DND-41 (cell line): ENCODE measurements at regions not wholly inside any gene's neighbourhood (a gene's known extent, or its start where the extent isn't known, plus 50 kb on each side); places are given as distances from the start of the nearest gene placed in this dataset.

Experiments used
- ATAC-seq: fragments of 200-7000 bp; cut with Tn5 transposase; 3 replicates; pipeline ENCODE4 v1.9.1; 2021; ENCODE audit warnings: low read depth; ENCODE audit not compliant: insufficient read depth
- DNase-seq: peaks from one replicate; pipeline ENCODE4 v3.0.0-alpha.2; 2020
- H2AFZ ChIP-seq: 2 replicates; pipeline ENCODE4 v1.6.0; 2012; ENCODE audit warnings: low read depth, low read length
- H3K27ac ChIP-seq: 2 replicates; pipeline ENCODE4 v1.5.1; 2012; ENCODE audit warnings: low read length, inconsistent platforms
- H3K27me3 ChIP-seq: fragments of 200-600 bp; sonication (generic); 2 replicates; pipeline ENCODE4 v1.6.0; 2012; ENCODE audit warnings: low read length, mild to moderate bottlenecking, inconsistent platforms; ENCODE audit not compliant: insufficient read depth, poor library complexity
- H3K36me3 ChIP-seq: 2 replicates; pipeline ENCODE4 v1.5.1; 2012; ENCODE audit warnings: low read length, inconsistent platforms; ENCODE audit not compliant: insufficient read depth
- H3K4me1 ChIP-seq: 2 replicates; pipeline ENCODE4 v1.5.1; 2012; ENCODE audit warnings: mild to moderate bottlenecking, low read length; ENCODE audit not compliant: insufficient read depth
- H3K4me2 ChIP-seq: 2 replicates; pipeline ENCODE4 v1.6.0; 2012; ENCODE audit warnings: mild to moderate bottlenecking, moderate library complexity, low read length, inconsistent platforms; ENCODE audit not compliant: insufficient read depth
- H3K4me3 ChIP-seq, 2 experiments: fragments of 200-600 bp in 1 of 2; shearing (Covaris generic) in 1 of 2; 2 replicates each; pipeline ENCODE4 v1.5.1; 2012 to 2016; ENCODE audit warnings: inconsistent platforms in 2 of 2, low read length in 2 of 2, mild to moderate bottlenecking in 2 of 2, low read depth in 1 of 2, moderate library complexity in 1 of 2
- H3K79me2 ChIP-seq: 2 replicates; pipeline ENCODE4 v1.6.0; 2012; ENCODE audit warnings: low read length, inconsistent platforms; ENCODE audit not compliant: insufficient read depth
- H3K9ac ChIP-seq: 2 replicates; pipeline ENCODE4 v1.6.0; 2012; ENCODE audit warnings: low read depth, mild to moderate bottlenecking, inconsistent platforms, low read length, moderate library complexity
- H3K9me3 ChIP-seq: 2 replicates; pipeline ENCODE4 v1.5.1; 2012; ENCODE audit warnings: low read length, moderate library complexity, mild to moderate bottlenecking, inconsistent platforms; ENCODE audit not compliant: insufficient read depth, severe bottlenecking
- H4K20me1 ChIP-seq: 2 replicates; pipeline ENCODE4 v1.6.0; 2012; ENCODE audit warnings: low read length; ENCODE audit not compliant: insufficient read depth
- EZH2 ChIP-seq: IDR thresholded peaks from 3 replicates; pipeline ENCODE4 v1.6.1; 2012; ENCODE audit warnings: borderline replicate concordance, low read depth, mild to moderate bottlenecking, moderate library complexity, low read length, inconsistent platforms; ENCODE audit not compliant: severe bottlenecking
- TF ChIP-seq, protein P1 (sequence below): IDR thresholded peaks from 2 replicates; pipeline ENCODE4 v1.5.1; 2012; ENCODE audit warnings: borderline replicate concordance, low read length, moderate library complexity, mild to moderate bottlenecking; ENCODE audit not compliant: poor library complexity, severe bottlenecking; ENCODE audit errors: extremely low read depth

DNA sequence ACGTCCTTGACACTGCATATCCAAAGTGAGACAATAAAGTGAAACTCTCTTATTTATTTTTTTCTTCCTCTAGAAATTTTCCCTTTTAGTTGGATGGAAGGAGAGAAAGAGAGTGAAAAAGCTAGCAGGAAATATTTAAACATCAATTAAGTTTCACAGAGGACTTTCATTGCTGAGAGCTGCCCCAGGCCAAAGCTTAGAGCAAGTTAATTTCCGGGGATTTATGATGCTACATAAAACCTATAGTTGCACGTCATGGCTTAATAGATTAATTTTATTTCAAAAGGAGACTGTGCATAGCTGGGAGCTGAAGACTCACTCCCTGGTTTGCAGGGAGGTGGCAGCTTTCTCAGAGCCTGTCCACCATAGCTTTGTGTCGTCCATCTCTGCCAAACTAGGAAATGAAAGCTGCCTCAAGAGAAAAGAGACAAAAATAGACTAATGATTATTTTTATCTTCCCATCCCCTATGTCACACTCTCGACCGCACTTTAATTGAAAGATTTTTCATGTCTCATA, 323.3 kb upstream of the RAB6C start:
- no peak overlapping the region for H3K9ac ChIP-seq
- H3K4me3 ChIP-seq, result no peak overlapping the region
- TF ChIP-seq, protein P1, sequence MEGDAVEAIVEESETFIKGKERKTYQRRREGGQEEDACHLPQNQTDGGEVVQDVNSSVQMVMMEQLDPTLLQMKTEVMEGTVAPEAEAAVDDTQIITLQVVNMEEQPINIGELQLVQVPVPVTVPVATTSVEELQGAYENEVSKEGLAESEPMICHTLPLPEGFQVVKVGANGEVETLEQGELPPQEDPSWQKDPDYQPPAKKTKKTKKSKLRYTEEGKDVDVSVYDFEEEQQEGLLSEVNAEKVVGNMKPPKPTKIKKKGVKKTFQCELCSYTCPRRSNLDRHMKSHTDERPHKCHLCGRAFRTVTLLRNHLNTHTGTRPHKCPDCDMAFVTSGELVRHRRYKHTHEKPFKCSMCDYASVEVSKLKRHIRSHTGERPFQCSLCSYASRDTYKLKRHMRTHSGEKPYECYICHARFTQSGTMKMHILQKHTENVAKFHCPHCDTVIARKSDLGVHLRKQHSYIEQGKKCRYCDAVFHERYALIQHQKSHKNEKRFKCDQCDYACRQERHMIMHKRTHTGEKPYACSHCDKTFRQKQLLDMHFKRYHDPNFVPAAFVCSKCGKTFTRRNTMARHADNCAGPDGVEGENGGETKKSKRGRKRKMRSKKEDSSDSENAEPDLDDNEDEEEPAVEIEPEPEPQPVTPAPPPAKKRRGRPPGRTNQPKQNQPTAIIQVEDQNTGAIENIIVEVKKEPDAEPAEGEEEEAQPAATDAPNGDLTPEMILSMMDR, result no peak
- TF ChIP-seq EZH2, result no peak
- no peak overlapping the region for H2AFZ ChIP-seq
- no peak overlapping the region for H3K27ac ChIP-seq
- H3K27me3 ChIP-seq, result peaks cover 3% of the 10 kb centered on the region
- H3K79me2 ChIP-seq, result no peaks in the 10 kb centered on the region
- H3K4me1 ChIP-seq, result no peaks in the 10 kb centered on the region
- 0 out of 2 replicates have a peak, but pooled peaks cover 2% of the 10 kb centered on the region for H4K20me1 ChIP-seq
- DNase-seq (no peak), ATAC-seq (no peak)
- H3K4me2 ChIP-seq, result no peak overlapping the region
- H3K36me3 ChIP-seq, result no peaks in the 10 kb centered on the region
- no peaks in the 10 kb centered on the region for H3K9me3 ChIP-seq

DNA sequence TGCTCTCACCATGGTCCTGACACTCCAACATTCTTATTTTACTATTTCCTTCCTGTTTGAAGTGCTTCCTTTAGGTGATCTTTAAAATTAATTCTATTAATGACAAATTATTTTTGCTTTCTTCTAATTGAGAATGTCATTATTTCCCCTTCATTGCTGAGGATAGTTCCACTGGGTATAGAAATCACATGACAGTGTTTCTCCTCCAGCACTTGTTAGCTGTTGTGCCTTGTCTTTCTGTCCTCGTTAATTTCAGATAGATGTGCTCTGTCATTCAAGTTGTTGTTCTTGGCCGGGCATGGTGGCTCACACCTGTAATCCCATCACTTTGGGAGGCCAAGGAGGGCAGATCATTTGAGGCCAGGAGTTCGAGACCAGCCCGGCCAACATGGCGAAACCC, 321.0 kb upstream of the RAB6C start:
- Histone ChIP-seq H3K4me1 (no peaks in the 10 kb centered on the region), H3K4me2 (no peak overlapping the region), H3K27me3 (no peaks in the 10 kb centered on the region), H3K79me2 (no peaks in the 10 kb centered on the region), H3K27ac (no peak overlapping the region), H3K36me3 (no peaks in the 10 kb centered on the region), H3K4me3 (no peak overlapping the region), H3K9ac (no peak overlapping the region), H4K20me1 (no peaks in the 10 kb centered on the region), H2AFZ (no peak overlapping the region), H3K9me3 (no peaks in the 10 kb centered on the region)
- DNase-seq, result no peak
- TF ChIP-seq, protein P1, result no peak
- no peak for TF ChIP-seq EZH2
- ATAC-seq, result no peak

DNA sequence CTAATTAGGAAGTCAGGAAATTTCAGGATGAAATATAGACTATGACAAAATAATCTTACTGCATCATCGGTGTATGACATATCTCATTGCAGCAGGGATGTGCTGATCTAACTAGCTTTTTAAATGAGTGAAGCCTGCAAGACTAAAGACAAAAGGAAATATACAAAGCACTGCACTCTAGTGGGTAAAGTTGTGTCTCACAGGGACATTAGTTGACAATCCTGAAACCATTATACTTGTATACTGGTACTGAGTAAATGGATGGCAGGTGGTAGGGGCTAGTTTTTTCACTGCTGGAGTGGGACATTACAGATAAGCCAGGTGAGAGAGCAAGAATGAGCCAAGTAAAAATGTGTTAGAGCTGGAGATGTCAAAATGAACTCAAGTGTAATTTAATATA, 317.5 kb upstream of the RAB6C start:
- ATAC-seq, result no peak
- no peak for TF ChIP-seq EZH2
- TF ChIP-seq, protein P1, result peak; percentile 4

DNA sequence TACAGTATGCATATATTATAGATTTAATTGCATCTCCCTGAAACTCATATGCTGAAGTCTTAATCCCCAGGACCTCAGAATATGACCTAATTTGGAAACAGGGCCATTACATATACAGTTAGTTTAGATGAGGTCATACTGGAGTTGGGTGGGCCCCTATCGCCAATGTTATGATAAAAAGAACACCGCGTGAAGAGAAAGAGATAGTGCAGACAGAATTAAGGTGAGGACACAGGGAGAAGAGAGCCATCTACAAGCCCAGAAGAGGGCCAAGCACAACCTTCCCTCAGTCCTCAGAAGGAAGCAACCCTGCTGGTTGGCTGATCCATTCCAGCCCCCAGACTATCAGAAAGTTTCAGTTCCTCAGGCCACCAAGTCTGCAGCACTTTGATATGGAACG, 311.9 kb upstream of the RAB6C start:
- Histone ChIP-seq H3K4me3 (no peak overlapping the region), H2AFZ (no peak overlapping the region), H3K4me2 (no peak overlapping the region), H3K79me2 (no peaks in the 10 kb centered on the region), H3K36me3 (no peaks in the 10 kb centered on the region), H3K9ac (no peak overlapping the region), H3K4me1 (no peaks in the 10 kb centered on the region), H3K9me3 (no peaks in the 10 kb centered on the region), H3K27ac (no peak overlapping the region), H4K20me1 (no peaks in the 10 kb centered on the region), H3K27me3 (peaks cover 2% of the 10 kb centered on the region)
- no peak for TF ChIP-seq EZH2
- TF ChIP-seq, protein P1, result no peak
- no peak for DNase-seq
- no peak for ATAC-seq

More for the DNA sequence above, 317.5 kb upstream of the RAB6C start:
- no peaks in the 10 kb centered on the region for H3K4me1 ChIP-seq
- H3K36me3 ChIP-seq, result no peaks in the 10 kb centered on the region
- H3K9ac ChIP-seq, result no peak overlapping the region
- DNase-seq, result no peak
- no peaks in the 10 kb centered on the region for H3K27me3 ChIP-seq
- H4K20me1 ChIP-seq, result no peaks in the 10 kb centered on the region
- no peak overlapping the region for H3K4me2 ChIP-seq
- H3K4me3 ChIP-seq, result no peak overlapping the region
- no peak overlapping the region for H3K27ac ChIP-seq
- no peaks in the 10 kb centered on the region for H3K79me2 ChIP-seq
- no peak overlapping the region for H2AFZ ChIP-seq
- no peaks in the 10 kb centered on the region for H3K9me3 ChIP-seq
